OCI-LY1 (cell line): ENCODE measurements at regions not wholly inside any gene's neighbourhood (a gene's known extent, or its start where the extent isn't known, plus 50 kb on each side); places are given as distances from the start of the nearest gene placed in this dataset.
"Not testable (repeated sequence)": the region's sequence is repeated elsewhere in the genome, so short reads cannot be mapped to it uniquely, and the experiment has no call there.

Source experiments
- H2AFZ ChIP-seq: fragments of 200-600 bp; sonication (generic), shearing (Covaris generic); 2 replicates; pipeline ENCODE4 v1.6.0; 2014; ENCODE audit warnings: antibody characterized with exemption, mild to moderate bottlenecking, low read length
- H3F3A ChIP-seq: fragments of 200-600 bp; sonication (generic), shearing (Covaris generic); 2 replicates; pipeline ENCODE4 v1.6.0; 2014; ENCODE audit warnings: mild to moderate bottlenecking, antibody characterized with exemption, low read length, moderate library complexity; ENCODE audit not compliant: insufficient read depth
- H3K27ac ChIP-seq: fragments of 200-600 bp; sonication (generic); 2 replicates; pipeline ENCODE4 v1.5.1; 2014; ENCODE audit warnings: low read length, mixed run types, mild to moderate bottlenecking, low read depth; ENCODE audit not compliant: poor library complexity, severe bottlenecking
- H3K27me3 ChIP-seq: fragments of 200-600 bp; sonication (generic); 2 replicates; pipeline ENCODE4 v1.6.0; 2014; ENCODE audit warnings: antibody characterized with exemption, mild to moderate bottlenecking, low read length, moderate library complexity; ENCODE audit not compliant: insufficient read depth
- H3K36me3 ChIP-seq: fragments of 200-600 bp; sonication (generic); 2 replicates; pipeline ENCODE4 v1.6.1; 2014; ENCODE audit warnings: mild to moderate bottlenecking, antibody characterized with exemption, low read length, moderate library complexity, mixed read lengths; ENCODE audit not compliant: insufficient read depth
- H3K4me1 ChIP-seq: fragments of 200-600 bp; sonication (generic); 2 replicates; pipeline ENCODE4 v1.5.1; 2014; ENCODE audit warnings: mild to moderate bottlenecking, low read length, moderate library complexity; ENCODE audit not compliant: insufficient read depth, severe bottlenecking
- H3K4me2 ChIP-seq: fragments of 200-600 bp; sonication (generic), shearing (Covaris generic); 2 replicates; pipeline ENCODE4 v1.6.1; 2014; ENCODE audit warnings: low read length
- H3K4me3 ChIP-seq: fragments of 200-600 bp; sonication (generic); 2 replicates; pipeline ENCODE4 v1.5.1; 2014; ENCODE audit warnings: low read length, low read depth, mild to moderate bottlenecking, mixed read lengths; ENCODE audit not compliant: poor library complexity, severe bottlenecking
- H3K79me2 ChIP-seq: fragments of 200-600 bp; shearing (Covaris generic); 2 replicates; pipeline ENCODE4 v1.6.1; 2016; ENCODE audit warnings: mixed run types, low read length, mixed read lengths; ENCODE audit not compliant: insufficient read depth
- H3K9ac ChIP-seq: fragments of 200-600 bp; sonication (generic), shearing (Covaris generic); 2 replicates; pipeline ENCODE4 v1.6.1; 2014; ENCODE audit warnings: mild to moderate bottlenecking, low read length, mixed read lengths
- H3K9me2 ChIP-seq: fragments of 200-600 bp; sonication (generic), shearing (Covaris generic); 2 replicates; pipeline ENCODE4 v1.6.1; 2014; ENCODE audit warnings: low read depth, mild to moderate bottlenecking, low read length, mixed read lengths
- H3K9me3 ChIP-seq: fragments of 200-600 bp; shearing (Covaris generic); 2 replicates; pipeline ENCODE4 v1.6.1; 2014; ENCODE audit warnings: low read length, mixed read lengths
- H4K20me1 ChIP-seq: fragments of 200-600 bp; sonication (generic), shearing (Covaris generic); 2 replicates; pipeline ENCODE4 v1.6.0; 2016; ENCODE audit warnings: mild to moderate bottlenecking, low read length; ENCODE audit not compliant: insufficient read depth
- EZH2 ChIP-seq: fragments of 200-600 bp; sonication (generic), shearing (Covaris generic); IDR thresholded peaks from 2 replicates; pipeline ENCODE4 v1.8.0; 2017; ENCODE audit warnings: borderline replicate concordance, mixed run types, mild to moderate bottlenecking, antibody characterized with exemption, low read length, moderate library complexity, mixed read lengths
- TF ChIP-seq, protein P1 (sequence below): fragments of 200-600 bp; sonication (generic), shearing (Covaris generic); IDR thresholded peaks from 2 replicates; pipeline ENCODE4 v1.5.1; 2017; ENCODE audit warnings: mild to moderate bottlenecking, antibody characterized with exemption, low read length, moderate library complexity, mixed read lengths

DNA sequence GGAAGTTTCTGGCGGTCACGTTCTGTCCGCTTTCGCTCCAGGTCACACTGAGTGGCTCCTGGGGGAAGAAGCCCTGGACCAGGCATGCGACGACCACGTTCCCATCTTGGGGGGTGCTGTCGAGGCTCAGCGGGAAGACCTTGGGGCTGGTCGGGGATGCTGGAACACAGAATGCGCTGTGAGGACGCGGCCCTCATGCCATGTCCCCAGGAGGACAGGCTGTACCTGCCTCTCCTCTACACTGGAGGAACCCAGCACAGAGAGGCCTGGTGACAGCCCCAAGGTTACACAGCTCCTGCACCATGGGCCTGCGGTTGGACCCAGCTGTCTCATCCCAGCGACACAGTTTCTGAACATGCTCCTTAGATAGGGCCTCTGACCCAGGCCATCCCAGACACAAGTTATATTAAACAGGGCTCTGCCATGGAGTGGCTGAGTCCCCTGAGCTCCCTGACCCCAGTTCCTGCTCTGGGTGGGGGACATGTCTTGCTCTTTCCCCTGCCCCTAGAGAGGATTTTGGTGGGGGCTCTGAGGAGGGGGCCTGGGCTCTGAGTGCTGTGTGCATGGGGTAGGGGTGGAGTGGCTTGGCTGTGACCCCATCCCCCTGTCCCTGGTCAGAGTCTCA is 62.0 kb downstream of the TMEM121 start:
- H3K4me2 ChIP-seq, result peak overlapping the region; percentile 49
- no peaks in the 10 kb centered on the region for H3K9me2 ChIP-seq
- TF ChIP-seq, protein P1, sequence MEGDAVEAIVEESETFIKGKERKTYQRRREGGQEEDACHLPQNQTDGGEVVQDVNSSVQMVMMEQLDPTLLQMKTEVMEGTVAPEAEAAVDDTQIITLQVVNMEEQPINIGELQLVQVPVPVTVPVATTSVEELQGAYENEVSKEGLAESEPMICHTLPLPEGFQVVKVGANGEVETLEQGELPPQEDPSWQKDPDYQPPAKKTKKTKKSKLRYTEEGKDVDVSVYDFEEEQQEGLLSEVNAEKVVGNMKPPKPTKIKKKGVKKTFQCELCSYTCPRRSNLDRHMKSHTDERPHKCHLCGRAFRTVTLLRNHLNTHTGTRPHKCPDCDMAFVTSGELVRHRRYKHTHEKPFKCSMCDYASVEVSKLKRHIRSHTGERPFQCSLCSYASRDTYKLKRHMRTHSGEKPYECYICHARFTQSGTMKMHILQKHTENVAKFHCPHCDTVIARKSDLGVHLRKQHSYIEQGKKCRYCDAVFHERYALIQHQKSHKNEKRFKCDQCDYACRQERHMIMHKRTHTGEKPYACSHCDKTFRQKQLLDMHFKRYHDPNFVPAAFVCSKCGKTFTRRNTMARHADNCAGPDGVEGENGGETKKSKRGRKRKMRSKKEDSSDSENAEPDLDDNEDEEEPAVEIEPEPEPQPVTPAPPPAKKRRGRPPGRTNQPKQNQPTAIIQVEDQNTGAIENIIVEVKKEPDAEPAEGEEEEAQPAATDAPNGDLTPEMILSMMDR, result no peak
- TF ChIP-seq EZH2, result no peak
- peaks cover 5% of the 10 kb centered on the region for H3K79me2 ChIP-seq
- no peaks in the 10 kb centered on the region for H3F3A ChIP-seq
- no peak overlapping the region for H2AFZ ChIP-seq
- H3K27ac ChIP-seq, result peak overlapping the region; percentile 93
- no peaks in the 10 kb centered on the region for H3K27me3 ChIP-seq
- peaks cover 61% of the 10 kb centered on the region for H3K4me1 ChIP-seq
- H3K9ac ChIP-seq, result peak overlapping the region; percentile 84
- H4K20me1 ChIP-seq, result no peaks in the 10 kb centered on the region
- peaks cover 44% of the 10 kb centered on the region for H3K36me3 ChIP-seq
- H3K4me3 ChIP-seq, result peak overlapping the region; percentile 64
- no peaks in the 10 kb centered on the region for H3K9me3 ChIP-seq

DNA sequence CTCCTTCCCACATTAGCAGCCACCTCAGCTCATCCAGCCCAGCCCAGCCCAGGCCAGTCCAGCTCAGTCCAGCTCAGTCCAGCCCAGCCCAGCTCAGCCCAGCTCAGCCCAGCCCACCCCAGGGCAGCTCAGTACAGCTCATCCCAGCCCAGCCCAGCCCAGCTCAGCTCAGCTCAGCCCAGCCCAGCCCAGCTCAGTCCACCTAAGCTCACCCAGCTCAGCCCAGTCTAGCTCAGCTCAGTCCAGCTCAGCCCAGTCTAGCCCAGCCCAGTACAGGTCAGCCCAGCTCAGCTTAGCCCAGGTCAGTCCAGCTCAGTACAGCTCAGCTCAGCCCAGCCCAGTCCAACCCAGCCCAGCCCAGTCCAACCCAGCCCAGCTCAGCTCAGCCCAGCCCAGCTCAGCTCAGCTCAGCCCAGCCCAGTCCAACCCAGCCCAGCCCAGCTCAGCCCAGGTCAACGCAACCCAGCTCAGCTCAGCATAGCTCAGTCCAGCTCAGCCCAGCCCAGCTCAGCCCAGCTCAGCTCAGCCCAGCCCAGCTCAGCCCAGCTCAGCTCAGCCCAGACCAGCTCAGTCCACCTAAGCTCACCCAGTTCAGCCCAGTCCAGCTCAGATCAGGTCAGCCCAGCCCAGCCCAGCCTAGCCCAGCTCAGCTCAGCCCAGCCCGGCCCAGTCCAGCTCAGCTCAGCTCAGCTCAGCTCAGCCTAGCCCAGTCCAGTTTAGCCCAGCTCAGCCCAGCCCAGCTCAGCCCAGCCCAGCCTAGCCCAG is 63.0 kb downstream of the TMEM121 start:
- Histone ChIP-seq H3K4me1 (peaks cover 54% of the 10 kb centered on the region), H3K27ac (peak overlapping the region; percentile 93), H4K20me1 (no peaks in the 10 kb centered on the region), H3K27me3 (no peaks in the 10 kb centered on the region), H3K9me2 (no peaks in the 10 kb centered on the region), H3K9ac (peak overlapping the region; percentile 84), H2AFZ (no peak overlapping the region), H3K4me3 (peak overlapping the region; percentile 64), H3K79me2 (peaks cover 5% of the 10 kb centered on the region), H3K9me3 (no peaks in the 10 kb centered on the region), H3K36me3 (peaks cover 44% of the 10 kb centered on the region), H3F3A (no peaks in the 10 kb centered on the region), H3K4me2 (peak overlapping the region; percentile 65)
- TF ChIP-seq EZH2, result no peak
- TF ChIP-seq, protein P1, result no peak

DNA sequence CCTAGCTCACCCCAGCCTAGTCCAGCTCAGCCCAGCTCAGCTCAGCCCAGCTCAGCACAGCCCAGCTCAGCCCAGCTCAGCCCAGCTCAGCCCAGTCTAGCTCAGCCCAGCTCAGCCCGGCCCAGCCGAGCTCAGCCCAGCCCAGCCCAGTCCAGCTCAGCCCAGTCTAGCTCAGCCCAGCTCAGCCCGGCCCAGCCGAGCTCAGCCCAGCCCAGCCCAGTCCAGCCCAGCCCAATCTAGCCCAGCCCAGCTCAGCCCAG is 63.5 kb downstream of the TMEM121 start:
- not testable (repeated sequence) for H3K9me2 ChIP-seq, H4K20me1 ChIP-seq, H3F3A ChIP-seq, H3K9me3 ChIP-seq, H3K27me3 ChIP-seq, H2AFZ ChIP-seq, H3K79me2 ChIP-seq
- peak overlapping the region; percentile 65 for H3K4me2 ChIP-seq
- H3K9ac ChIP-seq, result peak overlapping the region; percentile 84
- peak overlapping the region; percentile 93 for H3K27ac ChIP-seq
- H3K4me1 ChIP-seq, result peaks cover 54% of the 10 kb centered on the region
- H3K36me3 ChIP-seq, result peaks cover 44% of the 10 kb centered on the region
- peak overlapping the region; percentile 64 for H3K4me3 ChIP-seq
